ENCODE measurements at regions not wholly inside any gene's neighbourhood (a gene's known extent, or its start where the extent isn't known, plus 50 kb on each side); places are given as distances from the start of the nearest gene placed in this dataset.

DNA sequence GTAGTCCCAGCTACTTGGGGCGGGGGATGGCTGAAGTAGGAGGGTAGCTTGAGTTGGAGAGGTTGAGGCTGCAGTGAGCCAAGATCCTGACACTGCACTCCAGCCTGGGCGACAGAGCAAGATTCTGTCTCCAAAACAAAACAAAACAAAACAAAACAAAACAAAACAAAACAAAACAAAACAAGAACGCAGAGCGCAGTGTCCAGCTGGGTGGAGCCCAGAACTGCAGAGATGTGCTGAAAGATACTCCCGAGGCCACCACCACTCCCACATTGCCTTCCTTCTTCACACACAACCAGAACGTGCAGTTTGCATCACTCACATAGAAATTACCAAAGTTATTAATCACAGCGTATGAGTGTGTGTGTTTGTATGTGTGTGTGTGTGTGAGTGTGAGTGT lies 222.9 kb upstream of the ASIC2 start:
- DNase-seq (ENCODE audit: low spot score), result no peak

GRCh38 chr17:33516645-33517044 lies 223.6 kb upstream of the ASIC2 start:
- DNase-seq (ENCODE audit: low spot score), result no peak

DNA sequence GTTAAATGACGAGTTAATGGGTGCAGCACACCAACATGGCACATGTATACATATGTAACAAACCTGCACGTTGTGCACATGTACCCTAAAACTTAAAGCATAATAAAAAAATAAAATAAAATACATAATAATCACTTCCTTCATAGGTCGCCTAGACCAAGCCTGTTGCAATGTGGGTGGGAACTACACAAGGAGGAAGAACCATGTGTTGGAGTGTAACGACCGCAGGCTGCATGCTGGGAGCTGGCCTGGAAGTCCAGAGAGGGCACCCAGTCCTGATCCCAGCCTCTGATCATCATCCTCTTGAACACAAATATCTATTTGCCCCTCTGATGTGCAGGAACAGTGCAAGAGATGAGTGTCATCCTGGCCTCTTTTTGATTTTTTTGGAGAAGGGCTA lies 224.7 kb upstream of the ASIC2 start:
- DNase-seq (ENCODE audit: low spot score), result no peak

DNA sequence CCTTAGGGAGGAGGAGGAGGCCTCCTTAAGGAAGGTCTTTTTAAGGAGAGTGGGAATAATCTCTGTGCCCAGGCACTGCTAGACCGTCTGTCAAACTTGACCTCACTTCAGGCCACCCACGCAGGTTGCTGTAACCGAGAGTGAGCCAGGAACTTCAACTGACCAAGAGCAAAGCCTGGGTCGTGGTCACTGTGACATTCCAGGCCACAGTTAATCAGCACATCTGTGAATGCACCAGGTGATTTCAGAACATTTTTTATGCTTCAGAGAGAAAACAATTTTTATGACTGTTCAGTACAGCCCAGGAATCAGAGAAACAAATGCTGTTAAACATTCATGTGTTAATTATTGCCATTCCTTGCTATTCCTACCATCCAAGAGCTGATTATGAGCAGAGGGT lies 226.6 kb upstream of the ASIC2 start:
- DNase-seq (ENCODE audit: low spot score), result no peak

DNA sequence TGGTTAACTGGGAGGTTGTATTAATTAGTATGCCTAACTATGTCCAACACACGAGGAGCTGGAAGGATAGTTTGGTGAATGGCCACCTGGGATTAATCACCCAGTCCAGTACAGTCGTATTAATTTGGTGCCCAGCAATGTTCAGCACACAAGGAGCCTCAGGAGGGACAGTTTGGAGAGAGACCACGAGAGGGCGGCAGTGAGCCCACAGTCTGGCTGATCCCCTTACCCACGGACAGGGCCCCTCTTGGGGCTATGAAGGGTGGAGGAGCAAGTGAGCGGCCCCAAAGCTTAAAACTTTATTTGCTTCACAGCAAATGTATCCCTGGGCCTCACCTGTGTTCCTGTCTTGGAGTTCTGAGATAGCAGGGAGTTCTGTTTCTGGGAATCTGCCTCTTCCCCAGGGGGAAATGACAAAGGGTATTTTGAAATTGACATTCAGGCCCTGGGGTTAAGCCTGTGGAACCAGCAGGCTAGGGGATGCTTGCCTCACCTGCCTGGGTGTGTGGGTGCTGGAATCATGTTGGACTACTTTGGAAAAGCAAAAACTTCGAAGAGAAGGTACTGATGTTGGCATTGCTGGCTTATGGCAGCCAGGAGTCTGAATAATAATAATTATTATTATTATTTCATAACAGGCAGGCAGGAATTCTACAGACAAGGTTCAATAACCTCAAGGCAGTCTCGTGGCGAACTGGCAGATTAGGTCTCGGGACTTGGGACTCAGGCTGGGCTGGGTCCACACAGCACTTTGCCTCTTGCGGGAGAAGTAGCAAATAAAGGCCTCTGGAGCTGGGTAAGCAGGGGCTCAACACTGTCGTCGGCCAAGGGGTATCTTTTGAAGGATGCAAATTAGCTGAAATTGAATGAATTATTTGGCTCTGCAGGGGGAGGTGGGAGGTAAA lies 227.6 kb upstream of the ASIC2 start:
- no peak for DNase-seq (ENCODE audit: low spot score)

DNA sequence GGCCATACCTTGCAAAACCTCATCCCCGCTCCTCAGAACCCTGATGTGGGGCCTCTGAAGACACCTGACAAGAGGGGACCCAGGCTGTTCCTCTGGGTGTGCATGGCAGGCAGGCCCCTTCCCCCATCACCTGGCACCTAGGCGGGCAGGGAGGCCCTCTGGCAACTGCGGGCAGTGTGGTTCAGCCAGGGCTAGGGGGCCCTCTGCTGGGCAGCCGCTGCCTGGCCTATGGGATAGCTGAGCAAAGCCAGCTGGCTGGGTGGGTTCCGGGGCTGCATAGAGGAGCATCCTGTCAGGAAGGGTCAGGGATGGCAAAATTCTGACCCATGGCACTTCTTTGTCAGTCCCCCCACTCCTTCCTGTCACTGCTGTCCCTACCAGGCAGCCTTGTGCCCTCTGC lies 228.7 kb upstream of the ASIC2 start:
- DNase-seq (ENCODE audit: low spot score), result no peak

DNA sequence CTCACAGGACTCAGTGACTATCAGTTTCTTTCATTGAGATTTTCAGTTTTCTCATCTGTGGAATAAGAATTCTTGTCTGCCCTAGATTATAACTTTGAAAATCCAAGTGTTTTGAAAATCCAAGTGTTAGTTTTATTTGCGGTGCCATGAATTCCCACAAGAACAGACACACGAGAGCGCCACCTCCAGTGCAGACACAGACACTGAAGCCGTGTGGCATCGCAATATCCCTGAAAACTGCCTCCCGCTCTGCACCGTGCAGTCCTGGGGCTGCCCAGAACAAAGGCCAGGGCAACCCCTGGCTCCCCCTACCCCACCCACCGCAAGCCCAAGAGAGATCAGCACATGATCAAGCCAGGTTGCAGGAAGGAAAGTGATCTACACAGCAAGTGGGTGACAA lies 229.5 kb upstream of the ASIC2 start:
- no peak for DNase-seq (ENCODE audit: low spot score)

DNA sequence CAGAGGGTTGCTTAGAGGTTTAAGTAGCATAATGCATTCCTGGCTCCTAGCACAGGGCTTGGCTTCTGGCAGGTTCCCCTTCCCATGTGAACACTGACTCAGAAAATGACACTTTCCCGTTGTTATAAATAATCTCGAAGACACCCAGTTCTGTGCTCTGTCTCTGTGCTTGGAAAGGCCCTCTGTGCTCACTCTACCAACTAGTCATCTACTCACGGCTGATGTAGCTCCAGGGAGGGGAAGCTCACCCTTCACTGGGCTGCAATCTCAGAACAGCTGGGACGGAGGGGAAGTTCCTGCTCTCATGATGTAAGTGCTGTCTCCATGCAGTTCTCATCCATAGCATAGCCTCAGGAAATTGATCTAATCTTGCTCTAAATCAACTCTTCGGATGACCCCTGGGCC lies 230.5 kb upstream of the ASIC2 start:
- no peak for DNase-seq (ENCODE audit: low spot score)

DNA sequence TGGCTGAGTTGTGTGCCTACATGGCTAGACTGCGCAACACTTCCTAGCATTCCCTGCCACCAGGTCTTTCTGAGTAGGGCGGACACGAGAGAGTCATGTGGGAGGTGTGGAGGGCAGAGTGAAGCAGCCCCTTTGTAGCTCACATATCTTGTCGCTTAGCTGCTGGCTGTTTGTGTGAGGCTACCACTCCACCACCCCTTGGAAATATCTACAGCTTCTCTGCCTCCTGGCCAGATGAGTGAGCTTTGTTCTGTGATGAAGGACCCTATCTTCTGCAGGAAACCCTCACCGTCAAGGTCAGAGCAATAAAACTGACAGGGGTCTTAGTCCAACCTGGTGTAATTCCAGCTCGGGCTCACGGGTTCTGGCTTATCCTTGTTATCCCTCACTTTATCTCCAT lies 232.1 kb upstream of the ASIC2 start:
- DNase-seq (ENCODE audit: low spot score), result no peak

DNA sequence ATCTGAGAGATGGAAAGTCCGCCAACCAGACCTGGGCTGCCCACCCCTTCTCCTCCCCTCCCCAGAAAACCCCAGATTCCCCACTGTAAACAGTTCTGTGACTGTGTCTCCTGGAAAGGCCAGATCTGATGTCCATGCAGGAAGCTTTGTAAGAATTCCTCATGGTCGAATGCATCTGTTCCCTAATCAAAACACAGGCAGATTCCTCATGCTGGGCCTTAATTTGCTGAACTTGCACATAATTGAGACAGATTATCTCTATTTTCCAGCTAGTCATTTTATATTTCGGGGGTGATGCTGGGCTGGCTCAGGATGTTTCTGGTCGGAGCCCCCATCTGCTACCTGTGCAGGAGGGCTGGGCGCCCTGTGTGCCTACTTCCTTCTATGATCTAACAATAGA lies 233.6 kb upstream of the ASIC2 start:
- no peak for DNase-seq (ENCODE audit: low spot score)

DNA sequence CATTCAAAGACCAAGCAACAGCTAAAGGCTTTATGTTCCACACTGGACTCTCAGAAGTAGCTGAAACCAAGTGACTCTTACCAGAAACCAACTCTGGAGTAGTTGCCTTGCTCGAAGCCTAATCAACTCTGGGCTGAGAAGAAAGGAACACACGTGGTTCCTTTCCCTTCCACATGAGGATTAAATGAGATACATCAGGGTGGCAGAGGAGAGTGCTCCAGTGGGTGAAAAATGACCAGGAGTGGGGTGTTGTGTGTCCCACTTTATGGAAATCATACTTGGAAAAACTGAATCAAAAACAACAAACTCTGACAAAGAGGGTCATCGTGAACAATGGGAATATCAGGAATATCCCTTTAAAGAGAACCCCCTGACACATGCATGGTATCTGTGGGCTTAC lies 234.2 kb upstream of the ASIC2 start:
- DNase-seq (ENCODE audit: low spot score), result no peak

DNA sequence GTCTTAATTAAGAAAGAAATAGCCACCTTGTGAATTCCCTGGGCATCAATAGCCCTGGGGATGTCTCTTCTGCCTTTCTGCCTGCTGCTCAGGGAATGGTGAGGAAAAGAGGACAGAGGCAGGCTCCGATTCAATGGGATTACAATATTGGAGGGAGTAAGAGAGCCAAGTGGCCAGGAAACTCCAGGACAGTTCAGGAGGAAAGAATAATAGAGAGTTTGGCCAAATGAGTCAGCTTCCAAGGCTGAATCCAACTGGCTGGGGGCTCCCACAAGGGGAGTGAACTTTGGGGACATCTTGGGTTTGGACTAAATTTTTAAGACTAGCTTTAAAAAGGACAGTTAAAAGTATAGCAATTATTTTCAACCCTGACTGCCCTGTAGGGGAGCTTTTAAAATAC lies 235.8 kb upstream of the ASIC2 start:
- DNase-seq (ENCODE audit: low spot score), result no peak

GRCh38 chr17:33529816-33530215 lies 236.7 kb upstream of the ASIC2 start:
- DNase-seq (ENCODE audit: low spot score), result no peak

- no peak for DNase-seq (ENCODE audit: low spot score)
These were observed 238.2 kb upstream of the ASIC2 start for GRCh38 chr17:33531311-33531710.

DNA sequence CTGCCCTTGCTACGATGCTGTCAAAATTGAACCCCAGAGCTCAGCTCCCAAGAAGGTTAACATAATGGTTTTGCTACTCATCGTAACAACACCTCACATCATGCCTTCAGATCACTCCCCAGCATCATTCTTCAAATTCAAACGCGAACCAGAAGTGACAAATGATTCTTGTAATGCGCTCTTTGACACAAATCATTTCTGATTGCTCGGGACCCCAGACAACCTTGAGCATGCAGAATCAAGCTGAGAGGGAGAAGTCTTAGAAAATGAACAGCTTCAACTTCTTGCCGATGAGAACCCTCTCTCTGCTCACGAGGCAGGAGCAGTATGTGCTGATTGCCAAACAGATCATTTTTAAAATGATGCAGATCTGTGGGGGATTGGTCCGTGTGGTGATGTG lies 241.0 kb upstream of the ASIC2 start:
- no peak for DNase-seq (ENCODE audit: low spot score)

- no peak for DNase-seq (ENCODE audit: low spot score)
These were observed 252.0 kb upstream of the ASIC2 start for GRCh38 chr17:33545124-33545523.

- DNase-seq (ENCODE audit: low spot score), result no peak
These were observed 257.2 kb upstream of the ASIC2 start for GRCh38 chr17:33550261-33550660.

- DNase-seq (ENCODE audit: low spot score), result no peak
These were observed 258.0 kb upstream of the ASIC2 start for GRCh38 chr17:33551075-33551474.

GRCh38 chr17:33551911-33552310 lies 258.8 kb upstream of the ASIC2 start:
- no peak for DNase-seq (ENCODE audit: low spot score)

DNA sequence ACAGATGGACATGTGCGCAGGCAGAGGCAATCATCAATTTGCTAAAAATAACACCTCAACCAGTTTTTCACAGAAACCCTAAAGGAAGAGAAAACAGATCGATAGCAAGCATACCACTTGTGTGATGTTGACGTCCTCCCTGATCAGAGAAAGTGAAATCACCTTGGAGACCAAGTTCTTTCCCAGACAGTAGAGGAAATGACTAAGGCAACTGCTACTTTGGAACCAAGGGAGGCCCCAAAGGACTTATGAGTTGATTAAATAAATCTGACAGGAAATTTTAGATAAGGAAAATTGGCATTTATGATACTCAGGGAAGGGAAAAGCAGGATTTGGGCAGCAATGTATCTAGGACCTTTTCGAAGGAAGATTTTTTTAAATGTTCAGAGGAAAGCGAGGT lies 267.1 kb upstream of the ASIC2 start:
- DNase-seq (ENCODE audit: low spot score), result no peak

DNA sequence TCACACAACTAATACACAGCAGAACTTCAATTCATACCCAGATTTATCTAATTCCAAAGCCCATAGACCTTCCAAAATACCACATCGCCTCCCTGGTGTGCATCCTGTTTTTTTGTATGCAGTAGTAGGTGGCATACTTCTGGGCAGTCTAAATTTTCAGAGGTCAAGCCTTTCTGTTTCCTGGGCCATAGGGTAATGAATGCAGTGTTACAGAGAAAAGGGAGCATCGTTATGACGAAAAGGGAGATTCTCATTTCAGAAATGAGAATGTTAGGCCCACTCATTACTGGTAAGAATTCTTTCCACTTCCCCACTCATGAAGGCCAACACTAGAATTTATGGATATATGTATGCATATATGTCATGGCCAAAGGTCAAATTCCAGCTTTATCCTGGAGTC lies 267.8 kb upstream of the ASIC2 start:
- no peak for DNase-seq (ENCODE audit: low spot score)

DNA sequence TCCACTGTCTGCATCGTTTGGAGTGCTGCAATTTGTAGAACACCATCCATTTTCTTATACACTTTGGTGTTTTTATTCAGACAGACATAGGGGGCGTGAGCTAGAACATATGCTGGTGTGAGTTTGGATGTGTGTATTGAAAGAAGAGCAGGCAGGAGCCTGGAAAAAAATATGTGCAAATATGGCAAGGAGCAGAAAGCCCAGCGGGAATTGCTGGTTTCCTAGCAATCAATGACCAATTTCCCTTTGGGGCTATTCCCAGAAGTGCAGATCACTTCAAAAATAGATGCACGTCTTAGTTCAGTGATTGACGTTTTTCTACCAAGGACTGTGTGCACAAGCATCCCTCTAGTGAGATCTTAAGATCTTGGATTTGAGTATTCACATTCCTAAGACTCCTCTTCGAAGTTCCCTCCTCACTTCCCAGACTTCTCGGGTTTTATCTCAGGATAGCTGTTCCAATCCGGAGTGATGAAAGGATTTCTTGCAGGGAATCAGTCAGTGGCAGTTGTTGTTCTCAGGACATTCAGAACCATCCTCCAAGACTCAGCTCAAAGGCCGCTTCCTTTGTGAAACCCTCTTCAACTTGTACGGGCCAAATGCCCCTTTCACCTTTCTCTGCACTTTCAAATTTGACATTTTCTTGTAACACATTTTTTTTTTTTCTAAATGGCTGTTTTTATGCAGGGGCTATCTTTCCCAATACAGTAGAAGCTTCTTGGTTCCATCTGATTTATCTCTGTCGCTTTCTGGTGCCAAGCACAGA lies 268.7 kb upstream of the ASIC2 start:
- no peak for DNase-seq (ENCODE audit: low spot score)

GRCh38 chr17:33562792-33563191 lies 269.7 kb upstream of the ASIC2 start:
- DNase-seq (ENCODE audit: low spot score), result no peak

- no peak for DNase-seq (ENCODE audit: low spot score)
These were observed 271.1 kb upstream of the ASIC2 start for GRCh38 chr17:33564146-33564545.

All from putamen (tissue), 1 donor.